Suppressor macrophage treated with lipopolysaccharide for 1 hour (primary cell): ENCODE measurements at regions not wholly inside any gene's neighbourhood (a gene's known extent, or its start where the extent isn't known, plus 50 kb on each side); places are given as distances from the start of the nearest gene placed in this dataset.
"Not testable (repeated sequence)": the region's sequence is repeated elsewhere in the genome, so short reads cannot be mapped to it uniquely, and the experiment has no call there.

Experiments used
- DNase-seq, 3 donors: peaks; one replicate each; pipeline ENCODE4 v3.0.0-alpha.2; 2020 to 2022

GRCh38 chr3:34066999-34067398 is 268.6 kb downstream of the PDCD6IP start:
- DNase-seq = no peak

DNA sequence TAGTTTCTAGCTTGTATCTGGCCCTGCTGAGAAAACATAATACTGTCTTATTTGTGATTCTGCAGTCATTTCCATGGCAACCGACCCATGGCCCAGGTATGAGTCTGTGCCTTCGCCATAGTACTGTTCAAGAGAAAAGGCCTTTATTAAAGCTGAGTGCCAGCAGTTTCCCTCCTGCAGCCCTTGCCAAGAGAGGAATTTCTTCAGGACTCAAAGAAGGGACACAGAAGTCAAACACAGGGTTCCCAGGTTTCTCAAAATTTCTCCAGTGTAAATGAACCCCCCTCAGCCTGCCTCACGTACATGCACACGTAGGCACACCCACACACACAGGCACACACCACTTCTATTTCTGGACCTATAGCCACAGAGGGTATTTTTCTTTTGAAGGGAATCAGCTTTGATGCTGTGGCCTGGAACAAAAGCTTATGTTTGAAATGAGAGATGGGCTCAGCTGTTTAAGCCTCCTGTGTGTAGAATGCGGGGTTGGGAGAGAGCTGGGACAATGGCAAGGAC is 269.2 kb downstream of the PDCD6IP start:
- DNase-seq = no peak

DNA sequence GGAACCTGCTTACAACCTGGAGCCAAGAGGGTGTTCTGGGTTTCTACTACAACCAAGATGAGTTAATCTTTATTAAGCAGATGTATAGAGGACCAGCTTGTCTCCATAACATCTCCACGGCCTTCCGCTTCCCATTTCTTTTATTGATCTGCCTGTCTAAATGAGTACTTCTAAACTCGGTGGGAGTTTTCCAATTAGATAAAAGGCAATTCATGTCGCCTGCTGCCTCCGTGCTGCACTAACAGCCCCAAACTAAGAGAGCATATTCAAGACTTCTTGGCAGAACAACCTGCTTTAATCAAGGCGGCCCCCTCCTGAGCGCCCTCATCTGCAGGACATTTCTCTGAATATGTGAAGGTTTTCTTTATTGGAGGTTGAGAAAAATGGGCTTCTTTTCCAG is 270.1 kb downstream of the PDCD6IP start:
- DNase-seq = no peak

DNA sequence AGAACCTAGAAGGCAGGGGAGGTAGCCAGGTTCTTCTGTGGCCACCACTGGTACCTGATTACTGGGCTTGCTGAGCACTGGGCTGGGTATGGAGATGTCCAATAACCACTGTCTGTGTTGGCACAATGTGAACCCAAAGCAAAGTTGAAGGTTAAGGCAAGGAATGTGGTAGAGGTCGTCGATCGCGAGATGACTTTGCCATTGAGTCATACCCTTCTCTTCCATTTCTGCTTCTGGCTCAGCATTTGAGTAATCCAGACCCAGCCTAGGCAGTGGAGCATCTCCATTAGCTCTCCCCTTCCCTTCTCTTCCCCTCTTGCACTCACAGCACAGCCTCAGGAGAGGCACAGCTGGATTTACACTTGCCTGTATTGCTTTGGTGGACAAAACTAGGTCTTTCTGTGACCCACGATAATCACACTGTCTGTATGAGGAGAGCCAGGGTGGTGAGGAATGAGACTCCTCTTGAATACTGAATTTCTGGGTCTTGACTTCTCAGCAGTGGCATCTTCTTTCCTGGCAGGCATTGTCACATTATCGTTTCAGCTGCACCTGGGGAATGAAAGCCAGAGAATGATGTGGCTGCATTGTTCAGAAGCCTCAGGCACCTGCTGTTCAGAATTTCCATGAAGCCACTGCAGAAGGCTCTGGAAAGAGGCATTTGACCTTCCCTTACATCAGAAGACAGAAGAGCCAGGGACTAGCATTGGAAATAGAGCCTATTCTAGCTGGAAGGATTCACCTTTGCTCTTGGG is 272.6 kb downstream of the PDCD6IP start:
- DNase-seq = no peak

- DNase-seq = no peak
Measured at GRCh38 chr3:34072297-34072696, 273.9 kb downstream of the PDCD6IP start.

- DNase-seq = no peak
Measured at GRCh38 chr3:34073111-34073510, 274.7 kb downstream of the PDCD6IP start.

DNA sequence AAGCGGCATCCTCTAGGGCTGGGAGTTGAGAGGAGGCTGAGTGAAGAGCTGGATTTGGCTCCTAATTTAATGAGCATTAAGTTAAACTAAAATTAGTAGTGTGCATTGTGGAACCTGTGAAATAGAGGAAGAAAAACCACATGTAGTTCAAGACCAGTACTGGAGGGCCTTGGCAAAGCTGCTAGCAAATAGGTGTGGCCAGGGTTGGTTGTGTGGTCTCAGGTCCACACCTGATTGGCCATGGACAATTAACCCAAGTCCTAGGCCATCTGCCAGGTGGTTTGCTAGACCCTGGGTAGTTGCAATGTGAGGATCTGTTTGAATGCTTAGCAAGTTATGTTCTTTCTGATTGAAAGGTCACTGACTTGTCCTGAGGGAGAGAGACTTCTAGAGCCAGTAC is 275.5 kb downstream of the PDCD6IP start:
- no peak for DNase-seq

DNA sequence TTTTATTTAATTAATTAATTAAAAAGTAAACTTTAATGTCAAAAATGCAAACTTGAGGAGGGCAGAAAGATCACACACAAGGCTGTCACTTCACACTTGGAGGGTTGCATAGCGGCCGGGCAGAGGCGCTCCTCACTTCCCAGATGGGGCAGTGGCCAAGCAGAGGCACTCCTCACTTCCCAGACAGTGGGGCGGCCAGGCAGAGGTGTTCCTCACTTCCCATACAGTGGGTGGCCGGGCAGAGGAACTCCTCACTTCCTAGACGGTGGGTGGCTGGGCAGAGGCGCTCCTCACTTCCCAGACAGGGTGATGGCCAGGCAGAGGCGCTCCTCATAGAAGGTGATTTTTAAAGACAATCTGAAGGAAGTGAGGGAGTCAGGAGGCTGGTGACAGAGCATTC is 277.5 kb downstream of the PDCD6IP start:
- DNase-seq = no peak

GRCh38 chr3:34077417-34078195 is 279.2 kb downstream of the PDCD6IP start:
- DNase-seq = no peak

- DNase-seq = no peak
Measured at GRCh38 chr3:34078418-34078817, 280.0 kb downstream of the PDCD6IP start.

DNA sequence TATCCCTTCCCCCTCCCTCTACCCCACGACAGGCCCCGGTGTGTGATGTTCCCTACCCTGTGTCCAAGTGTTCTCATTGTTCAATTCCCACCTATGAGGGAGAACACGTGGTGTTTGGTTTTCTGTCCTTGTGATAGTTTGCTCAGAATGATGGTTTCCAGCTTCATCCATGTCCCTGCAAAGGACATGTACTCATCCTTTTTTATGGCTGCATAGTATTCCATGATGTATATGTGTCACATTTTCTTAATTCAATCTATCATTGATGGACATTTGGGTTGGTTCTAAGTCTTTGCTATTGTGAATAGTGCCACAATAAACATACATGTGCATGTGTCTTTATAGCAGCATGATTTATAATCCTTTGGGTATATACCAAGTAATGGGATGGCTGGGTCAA is 281.4 kb downstream of the PDCD6IP start:
- DNase-seq = not testable (repeated sequence)

DNA sequence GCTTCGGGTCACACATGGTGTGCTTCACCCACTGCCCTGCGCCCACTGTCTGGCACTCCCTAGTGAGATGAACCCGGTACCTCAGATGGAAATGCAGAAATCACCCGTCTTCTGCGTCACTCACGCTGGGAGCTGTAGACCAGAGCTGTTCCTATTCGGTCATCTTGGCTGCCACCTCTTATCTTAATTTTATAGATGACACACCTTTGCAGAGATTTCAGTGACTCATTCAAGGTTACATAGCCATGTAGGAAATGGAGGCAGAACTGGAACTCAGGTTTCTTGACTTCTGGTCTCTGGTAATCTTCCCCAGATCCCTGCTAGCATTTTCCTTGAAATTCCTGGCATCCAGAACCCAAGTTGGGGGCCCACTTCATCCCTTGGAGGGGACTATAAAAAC is 291.9 kb downstream of the PDCD6IP start:
- not testable (repeated sequence) for DNase-seq

DNA sequence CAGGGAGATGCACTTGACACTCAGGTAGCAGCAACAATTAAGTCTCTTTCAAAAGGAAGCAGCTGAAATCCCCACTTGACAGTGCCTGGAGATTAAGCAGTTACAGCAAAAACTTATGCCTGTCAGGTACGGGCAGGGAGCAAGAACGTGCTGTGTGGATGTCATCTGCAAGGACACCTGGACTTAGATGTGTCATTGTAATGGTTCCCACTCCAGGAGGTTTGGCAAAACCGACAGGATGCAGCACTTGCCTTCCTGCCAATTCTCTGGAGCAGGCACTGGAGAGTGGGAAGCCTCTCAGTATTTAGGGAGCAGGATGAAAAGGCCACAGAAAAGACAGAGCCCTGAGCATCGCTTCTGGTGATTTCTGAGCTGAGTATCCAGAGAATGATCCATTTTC is 292.4 kb downstream of the PDCD6IP start:
- no peak for DNase-seq

- peak in 1 of 3 donors; percentile 4 for DNase-seq
Measured at GRCh38 chr3:34094280-34094679, 295.9 kb downstream of the PDCD6IP start.

GRCh38 chr3:34102288-34102687 is 303.9 kb downstream of the PDCD6IP start:
- DNase-seq = peak; percentile 12 to 20 (median 15)

DNA sequence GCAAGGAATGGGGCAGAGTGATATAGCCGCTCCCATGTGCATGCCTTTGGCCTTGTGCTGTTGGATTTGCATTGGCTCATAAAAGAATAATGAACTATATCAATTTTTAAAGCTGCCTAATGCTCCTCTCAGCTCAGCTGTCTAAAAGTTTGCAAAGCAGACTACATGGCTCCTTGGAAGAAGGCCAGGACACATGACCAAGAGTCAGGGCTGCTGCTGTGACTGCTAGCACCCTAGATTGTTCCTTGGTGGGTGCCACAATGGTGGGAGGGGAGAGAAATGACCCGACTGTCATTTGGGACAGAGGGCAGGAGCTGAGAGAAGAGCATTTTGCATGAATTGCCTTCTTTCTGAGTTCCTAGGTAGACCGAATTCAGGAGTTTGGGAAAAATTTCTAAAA is 307.9 kb downstream of the PDCD6IP start:
- DNase-seq = no peak

DNA sequence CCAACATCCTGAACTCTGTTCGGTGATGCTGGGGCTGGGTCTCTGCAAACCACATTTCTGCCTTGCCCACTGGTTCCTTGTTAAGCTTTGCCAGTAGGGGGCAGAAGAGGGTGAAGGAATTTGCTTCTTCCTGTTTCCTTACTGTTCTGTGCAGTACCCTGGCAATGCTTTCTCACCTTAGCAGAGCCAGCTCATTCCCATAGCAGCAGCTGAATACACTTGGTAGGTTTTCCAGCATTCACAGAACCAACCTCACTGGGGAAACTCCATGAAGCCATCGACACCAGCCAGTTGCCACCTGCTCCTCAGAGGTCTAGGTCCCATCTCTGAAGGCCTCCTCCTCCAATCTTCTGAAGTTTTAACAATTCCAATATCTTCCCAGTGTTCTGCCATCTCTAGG is 308.4 kb downstream of the PDCD6IP start:
- peak; percentile 50 to 69 (median 68) for DNase-seq

DNA sequence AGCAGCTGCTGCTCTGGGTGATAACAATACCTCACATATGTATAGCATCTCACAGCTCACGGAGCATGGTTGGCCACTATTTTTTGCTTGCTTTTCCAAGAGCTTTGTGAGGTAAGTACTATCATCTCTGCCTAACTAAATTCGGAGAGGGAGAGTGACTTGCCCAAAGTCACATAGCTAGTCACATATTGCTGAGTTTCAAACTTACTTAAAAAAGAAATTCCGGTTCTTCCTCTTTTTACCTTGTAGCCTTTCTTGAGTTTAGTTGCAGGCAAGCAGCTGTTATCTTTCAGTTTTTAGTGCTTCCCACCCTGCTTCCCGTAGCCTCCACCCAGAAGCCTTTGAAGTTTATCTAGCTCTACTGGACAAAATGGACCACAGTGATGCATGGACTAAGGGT is 309.2 kb downstream of the PDCD6IP start:
- DNase-seq = peak in 1 of 3 donors; percentile 24

DNA sequence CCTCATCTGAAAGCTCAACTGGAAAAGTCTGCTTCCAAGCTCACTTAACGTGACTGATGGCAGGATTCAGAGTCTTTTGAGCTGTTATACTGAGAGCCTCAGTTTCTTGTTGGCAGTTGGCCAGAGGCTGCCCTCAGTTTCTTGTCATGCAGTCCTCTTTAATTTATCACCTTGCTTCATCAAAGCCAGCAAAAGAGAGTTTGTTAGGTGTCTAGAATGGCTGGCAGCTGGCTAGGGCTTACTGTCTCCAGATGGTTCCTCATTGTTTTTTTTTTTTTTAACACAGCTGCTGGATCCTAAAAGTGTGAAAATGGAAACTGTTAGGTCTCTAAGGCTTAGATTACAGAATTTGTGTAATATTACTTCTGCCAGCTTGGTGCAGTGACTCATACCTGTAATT is 310.6 kb downstream of the PDCD6IP start:
- DNase-seq = no peak

DNA sequence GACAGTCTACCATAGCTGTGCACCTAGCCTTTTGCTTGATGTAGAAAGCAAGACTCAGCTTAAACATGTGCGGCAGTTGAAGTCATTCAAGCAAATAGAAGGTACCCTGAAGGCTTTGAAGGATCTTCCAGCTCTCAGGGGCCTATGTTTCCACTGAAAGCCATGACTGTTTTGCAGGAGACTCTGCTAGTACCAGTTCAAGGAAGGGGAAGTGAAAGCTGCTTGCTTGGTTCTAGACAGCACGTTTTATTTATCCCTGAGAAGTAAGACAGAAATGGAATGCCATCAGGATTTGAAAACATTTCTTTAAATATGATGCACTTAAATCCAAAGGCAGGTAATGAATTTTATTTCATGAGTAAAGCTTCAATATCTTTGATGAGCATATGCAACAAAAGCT is 311.4 kb downstream of the PDCD6IP start:
- DNase-seq = peak; percentile 36 to 53 (median 45)

- no peak for DNase-seq
Measured at GRCh38 chr3:34111361-34111760, 312.9 kb downstream of the PDCD6IP start.

GRCh38 chr3:34112261-34112660 is 313.8 kb downstream of the PDCD6IP start:
- not testable (repeated sequence) for DNase-seq

DNA sequence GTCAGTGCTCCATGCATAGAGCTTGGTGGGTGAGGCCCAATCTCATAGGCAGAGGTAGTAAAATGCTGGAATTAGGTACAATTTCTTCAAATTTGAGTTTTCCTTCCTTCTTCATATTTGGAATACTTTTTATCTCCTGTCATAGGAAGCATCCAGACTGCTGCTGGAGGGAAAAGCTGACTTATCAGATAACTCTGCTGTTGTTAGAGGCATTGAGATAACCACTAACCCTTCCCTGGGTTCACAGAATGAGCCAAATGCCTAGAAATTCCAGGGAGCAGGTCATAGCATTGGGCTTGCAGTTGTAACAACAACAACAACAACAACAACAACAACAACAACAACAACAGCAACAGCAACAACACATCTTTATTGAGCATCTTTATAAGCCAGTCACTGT is 332.7 kb downstream of the PDCD6IP start:
- no peak for DNase-seq

DNA sequence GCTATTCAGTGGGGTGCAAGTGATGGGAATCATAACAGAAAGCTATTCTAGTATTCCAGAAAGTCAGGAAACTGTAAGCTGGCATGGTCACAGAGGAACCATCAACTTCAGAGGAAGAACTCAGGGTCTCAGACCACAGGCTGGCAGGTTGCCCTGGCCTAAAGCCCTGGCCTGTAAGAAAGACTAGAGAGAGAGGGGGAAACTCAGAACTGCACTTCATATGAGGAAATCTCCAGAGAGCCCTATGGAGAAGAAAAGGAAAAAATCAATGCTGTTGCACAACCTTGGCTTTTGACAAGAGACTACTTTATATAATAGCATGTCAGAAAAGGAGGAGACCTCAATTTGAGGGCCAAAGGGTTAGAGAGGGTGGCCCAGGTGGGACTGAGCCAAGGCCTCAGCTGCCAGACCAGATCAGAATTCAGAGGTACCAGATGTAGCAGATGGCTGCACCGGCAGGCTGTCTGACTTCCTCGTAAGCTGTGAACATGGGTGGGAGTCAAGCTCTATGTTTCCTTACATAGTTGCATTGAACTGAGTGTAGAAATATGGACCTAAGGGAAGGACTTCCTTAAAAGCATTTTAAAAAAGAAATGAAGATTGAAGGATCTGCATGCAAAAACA is 333.8 kb downstream of the PDCD6IP start:
- peak in 1 of 3 donors; percentile 13 for DNase-seq
